ENCODE measurements at regions not wholly inside any gene's neighbourhood (a gene's known extent, or its start where the extent isn't known, plus 50 kb on each side); places are given as distances from the start of the nearest gene placed in this dataset.

DNA sequence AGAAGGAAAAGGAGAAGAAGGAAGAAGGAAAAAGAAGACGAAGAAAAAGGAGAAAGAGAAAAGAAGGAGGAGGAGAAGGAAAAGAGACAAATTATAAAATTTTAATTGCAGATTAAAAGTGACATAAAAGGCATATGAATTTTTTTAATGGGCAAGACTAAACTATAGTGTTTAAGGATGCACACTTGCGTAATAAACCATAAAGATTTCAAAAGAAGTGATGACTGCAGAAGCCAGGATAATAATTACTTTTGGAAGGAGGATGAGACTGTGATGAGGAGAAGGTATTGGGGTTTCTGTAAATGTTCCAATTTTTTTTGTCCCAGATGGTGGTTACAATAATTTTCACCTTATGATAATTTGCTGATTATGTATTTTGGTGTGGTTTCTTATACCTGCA, 243.1 kb upstream of the PKN2 start:
- Histone ChIP-seq H3K9me3 (ENCODE audit: severe bottlenecking) (peaks cover 1% of the 10 kb centered on the region), H3K36me3 (ENCODE audit: low read depth) (no peaks in the 10 kb centered on the region), H3K27ac (ENCODE audit: poor library complexity, severe bottlenecking) (no peak overlapping the region), H3K4me3 (ENCODE audit: severe bottlenecking) (no peak overlapping the region), H3K4me1 (ENCODE audit: insufficient read depth, poor library complexity, severe bottlenecking) (no peaks in the 10 kb centered on the region), H3K27me3 (ENCODE audit: insufficient read depth, poor library complexity, severe bottlenecking) (no peaks in the 10 kb centered on the region)
- no peak for TF ChIP-seq CTCF (IDR thresholded peaks at IDR 0.05; ENCODE audit: poor library complexity, severe bottlenecking)
- ATAC-seq (ENCODE audit: low read depth) (no peak), DNase-seq (ENCODE audit: low spot score) (no peak)

GRCh38 chr1:88451856-88452255, 232.2 kb upstream of the PKN2 start:
- H3K4me3 ChIP-seq (ENCODE audit: severe bottlenecking), result no peak overlapping the region
- no peaks in the 10 kb centered on the region for H3K9me3 ChIP-seq (ENCODE audit: severe bottlenecking)
- peaks cover 11% of the 10 kb centered on the region for H3K27me3 ChIP-seq (ENCODE audit: insufficient read depth, poor library complexity, severe bottlenecking)
- TF ChIP-seq CTCF (IDR thresholded peaks at IDR 0.05; ENCODE audit: poor library complexity, severe bottlenecking), result no peak
- H3K27ac ChIP-seq (ENCODE audit: poor library complexity, severe bottlenecking), result no peak overlapping the region
- no peak for ATAC-seq (ENCODE audit: low read depth)
- H3K36me3 ChIP-seq (ENCODE audit: low read depth), result no peaks in the 10 kb centered on the region
- H3K4me1 ChIP-seq (ENCODE audit: insufficient read depth, poor library complexity, severe bottlenecking), result no peaks in the 10 kb centered on the region
- DNase-seq (ENCODE audit: low spot score), result no peak

DNA sequence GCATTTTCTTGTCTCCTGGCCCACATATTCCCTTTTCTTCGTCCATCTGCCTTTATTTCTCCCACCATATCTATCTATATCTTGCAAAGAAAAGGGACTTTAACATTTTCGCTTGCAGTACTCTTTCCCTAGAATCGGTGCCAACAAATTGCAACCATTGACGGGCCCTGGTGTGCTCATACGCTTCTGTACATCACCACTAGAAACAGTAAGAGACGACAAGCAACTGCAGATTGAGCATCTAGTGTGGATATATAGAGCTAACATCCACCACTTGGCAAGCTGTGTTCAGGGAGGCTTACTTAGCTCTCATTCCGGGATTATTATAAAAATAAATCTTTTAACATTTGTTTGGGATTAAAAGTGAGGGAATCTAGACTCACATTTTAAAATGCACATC, 230.8 kb upstream of the PKN2 start:
- DNase-seq (ENCODE audit: low spot score), result no peak
- H3K4me3 ChIP-seq (ENCODE audit: severe bottlenecking), result no peak overlapping the region
- peaks cover 11% of the 10 kb centered on the region for H3K27me3 ChIP-seq (ENCODE audit: insufficient read depth, poor library complexity, severe bottlenecking)
- no peaks in the 10 kb centered on the region for H3K36me3 ChIP-seq (ENCODE audit: low read depth)
- no peak for ATAC-seq (ENCODE audit: low read depth)
- no peaks in the 10 kb centered on the region for H3K9me3 ChIP-seq (ENCODE audit: severe bottlenecking)
- no peaks in the 10 kb centered on the region for H3K4me1 ChIP-seq (ENCODE audit: insufficient read depth, poor library complexity, severe bottlenecking)
- TF ChIP-seq CTCF (IDR thresholded peaks at IDR 0.05; ENCODE audit: poor library complexity, severe bottlenecking), result no peak
- no peak overlapping the region for H3K27ac ChIP-seq (ENCODE audit: poor library complexity, severe bottlenecking)

DNA sequence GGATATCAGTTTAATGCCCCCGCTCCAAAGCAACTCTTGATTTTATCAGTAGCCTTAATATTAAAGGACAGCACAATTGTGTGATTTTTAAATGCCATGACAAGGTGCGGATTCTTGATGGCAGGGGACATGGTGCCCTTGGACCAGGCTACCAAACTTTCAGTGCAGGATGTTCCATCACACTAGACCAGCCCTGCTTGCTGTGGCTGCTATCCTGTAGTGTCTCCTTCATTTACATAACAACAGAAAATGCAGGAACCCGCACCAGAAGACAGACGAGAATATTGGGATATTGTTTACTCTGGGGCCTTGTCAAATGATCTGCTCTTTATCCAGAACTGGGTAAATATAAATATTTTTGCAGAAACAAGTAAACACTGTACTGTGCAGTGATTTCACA, 229.3 kb upstream of the PKN2 start:
- Histone ChIP-seq H3K9me3 (ENCODE audit: severe bottlenecking) (no peaks in the 10 kb centered on the region), H3K4me1 (ENCODE audit: insufficient read depth, poor library complexity, severe bottlenecking) (no peaks in the 10 kb centered on the region), H3K4me3 (ENCODE audit: severe bottlenecking) (no peak overlapping the region), H3K27ac (ENCODE audit: poor library complexity, severe bottlenecking) (no peak overlapping the region), H3K27me3 (ENCODE audit: insufficient read depth, poor library complexity, severe bottlenecking) (peaks cover 10% of the 10 kb centered on the region), H3K36me3 (ENCODE audit: low read depth) (no peaks in the 10 kb centered on the region)
- no peak for TF ChIP-seq CTCF (IDR thresholded peaks at IDR 0.05; ENCODE audit: poor library complexity, severe bottlenecking)
- no peak for ATAC-seq (ENCODE audit: low read depth)
- DNase-seq (ENCODE audit: low spot score), result no peak

DNA sequence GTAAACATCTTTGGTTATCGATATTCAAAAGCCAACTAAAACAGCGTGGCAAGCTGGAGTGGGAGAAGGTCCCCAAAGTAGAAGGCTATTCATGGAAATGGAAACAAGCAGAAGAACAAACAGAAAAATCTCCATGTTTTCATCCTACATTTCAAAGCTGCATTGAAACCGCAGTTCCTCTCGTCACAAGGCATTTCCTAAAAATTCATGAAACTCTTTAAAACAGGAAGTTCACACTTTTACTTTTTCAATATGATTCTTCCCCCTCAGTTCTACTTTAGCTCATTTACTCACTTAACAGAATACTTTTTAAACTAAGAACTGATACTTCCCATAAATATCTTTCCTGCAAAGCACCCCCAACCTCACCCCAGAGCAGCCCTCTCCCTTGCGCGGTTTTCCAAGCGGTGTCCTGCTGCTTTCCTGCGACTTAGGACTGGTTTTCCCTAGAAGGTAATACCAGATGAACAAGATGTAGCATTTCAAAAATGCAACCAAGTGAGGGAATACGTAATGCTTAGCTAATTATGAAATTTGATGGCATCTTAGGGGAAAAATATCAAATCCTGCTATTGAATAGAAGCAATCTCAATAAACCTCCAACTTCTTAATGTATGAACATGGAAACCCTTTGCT, 228.3 kb upstream of the PKN2 start:
- Histone ChIP-seq H3K27me3 (ENCODE audit: insufficient read depth, poor library complexity, severe bottlenecking) (peaks cover 10% of the 10 kb centered on the region), H3K9me3 (ENCODE audit: severe bottlenecking) (no peaks in the 10 kb centered on the region), H3K36me3 (ENCODE audit: low read depth) (no peaks in the 10 kb centered on the region), H3K4me3 (ENCODE audit: severe bottlenecking) (no peak overlapping the region), H3K27ac (ENCODE audit: poor library complexity, severe bottlenecking) (no peak overlapping the region), H3K4me1 (ENCODE audit: insufficient read depth, poor library complexity, severe bottlenecking) (no peaks in the 10 kb centered on the region)
- no peak for TF ChIP-seq CTCF (IDR thresholded peaks at IDR 0.05; ENCODE audit: poor library complexity, severe bottlenecking)
- DNase-seq (ENCODE audit: low spot score), result no peak
- ATAC-seq (ENCODE audit: low read depth), result no peak

All from RWPE2 (cell line).